ENCODE measurements at regions not wholly inside any gene's neighbourhood (a gene's known extent, or its start where the extent isn't known, plus 50 kb on each side); places are given as distances from the start of the nearest gene placed in this dataset.

GRCh38 chr3:186417791-186418190 is 55.8 kb upstream of the DGKG start:
- no peaks in the 10 kb centered on the region for H3K36me3 ChIP-seq (ENCODE audit: control insufficient read depth, insufficient read depth, low read length)
- no peak overlapping the region for H3K4me3 ChIP-seq (ENCODE audit: low read length)
- no peak overlapping the region for H3K27ac ChIP-seq (ENCODE audit: low read depth, low read length)
- peaks cover 9% of the 10 kb centered on the region for H3K4me1 ChIP-seq (ENCODE audit: control insufficient read depth, insufficient read depth, low read length)
- no peak for DNase-seq
- H3K4me3 Mint-ChIP-seq: no peak overlapping the region
- H3K9ac ChIP-seq (ENCODE audit: extremely low read depth, low read length, poor library complexity, severe bottlenecking): no peak overlapping the region
- H3K4me1 Mint-ChIP-seq: peaks cover 21% of the 10 kb centered on the region
- no peak for TF ChIP-seq CTCF (conservative IDR thresholded peaks at IDR 0.05)
- H3K9me3 Mint-ChIP-seq: no peaks in the 10 kb centered on the region
- WGBS, 2 experiments (ENCODE audit: insufficient coverage in 1 of 2, insufficient read length in 1 of 2): 60 to 86% methylated on average over 1 to 2 of the region's 2 CpGs
- H3K36me3 Mint-ChIP-seq (ENCODE audit: low read depth): no peaks in the 10 kb centered on the region
- H3K27me3 ChIP-seq (ENCODE audit: control insufficient read depth, insufficient read depth, low read length, poor library complexity, severe bottlenecking): peaks cover 17% of the 10 kb centered on the region
- H3K27ac Mint-ChIP-seq: no peak overlapping the region
- H3K27me3 Mint-ChIP-seq (ENCODE audit: insufficient read depth): peaks cover 32% of the 10 kb centered on the region
- H3K9me3 ChIP-seq (ENCODE audit: control insufficient read depth, low read length): no peaks in the 10 kb centered on the region

DNA sequence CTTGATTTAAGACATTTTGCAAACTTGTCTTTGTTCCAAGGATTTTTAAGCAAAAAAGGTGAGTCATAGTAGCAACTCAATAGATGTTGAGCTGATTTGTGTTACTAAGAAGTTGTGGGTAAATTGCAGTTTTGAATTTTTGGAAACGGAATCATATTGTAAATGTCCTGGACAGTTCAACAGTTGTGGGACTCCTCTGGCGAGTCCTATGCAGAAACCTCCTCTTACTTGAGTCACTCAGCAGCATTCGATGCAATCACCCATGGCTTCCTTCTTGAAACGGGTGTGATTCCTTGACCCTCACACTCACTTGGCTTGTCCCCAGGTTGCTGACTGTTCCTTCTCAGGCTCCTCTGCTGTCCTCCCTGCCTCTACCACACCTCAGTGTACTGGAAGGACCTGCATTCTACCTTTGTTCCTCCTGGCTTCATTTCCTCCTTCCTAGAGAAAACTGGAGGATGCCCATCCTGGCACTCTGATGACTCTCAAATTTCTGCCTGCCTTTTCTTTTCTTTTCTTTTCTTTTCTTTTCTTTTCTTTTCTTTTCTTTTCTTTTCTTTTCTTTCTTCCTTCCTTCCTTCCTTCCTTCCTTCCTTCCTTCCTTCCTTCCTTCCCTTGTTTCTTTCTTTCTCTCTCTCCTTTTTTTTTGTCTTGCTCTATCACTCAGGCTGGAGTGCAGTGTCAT is 52.8 kb upstream of the DGKG start:
- no peaks in the 10 kb centered on the region for H3K36me3 Mint-ChIP-seq (ENCODE audit: low read depth)
- 90 to 98% methylated on average over 4 of the region's 4 CpGs for WGBS, 2 experiments (ENCODE audit: insufficient coverage in 1 of 2, insufficient read length in 1 of 2)
- H3K9me3 ChIP-seq (ENCODE audit: control insufficient read depth, low read length): no peaks in the 10 kb centered on the region
- H3K27me3 ChIP-seq (ENCODE audit: control insufficient read depth, insufficient read depth, low read length, poor library complexity, severe bottlenecking): peaks cover 17% of the 10 kb centered on the region
- DNase-seq: no peak
- H3K36me3 ChIP-seq (ENCODE audit: control insufficient read depth, insufficient read depth, low read length): no peaks in the 10 kb centered on the region
- no peak overlapping the region for H3K4me3 Mint-ChIP-seq
- no peak overlapping the region for H3K27ac ChIP-seq (ENCODE audit: low read depth, low read length)
- H3K4me3 ChIP-seq (ENCODE audit: low read length): no peak overlapping the region
- H3K27me3 Mint-ChIP-seq (ENCODE audit: insufficient read depth): peaks cover 38% of the 10 kb centered on the region
- H3K4me1 ChIP-seq (ENCODE audit: control insufficient read depth, insufficient read depth, low read length): peaks cover 9% of the 10 kb centered on the region
- no peak overlapping the region for H3K9ac ChIP-seq (ENCODE audit: extremely low read depth, low read length, poor library complexity, severe bottlenecking)
- no peak overlapping the region for H3K27ac Mint-ChIP-seq
- peaks cover 21% of the 10 kb centered on the region for H3K4me1 Mint-ChIP-seq
- no peak for TF ChIP-seq CTCF (conservative IDR thresholded peaks at IDR 0.05)
- no peaks in the 10 kb centered on the region for H3K9me3 Mint-ChIP-seq

DNA sequence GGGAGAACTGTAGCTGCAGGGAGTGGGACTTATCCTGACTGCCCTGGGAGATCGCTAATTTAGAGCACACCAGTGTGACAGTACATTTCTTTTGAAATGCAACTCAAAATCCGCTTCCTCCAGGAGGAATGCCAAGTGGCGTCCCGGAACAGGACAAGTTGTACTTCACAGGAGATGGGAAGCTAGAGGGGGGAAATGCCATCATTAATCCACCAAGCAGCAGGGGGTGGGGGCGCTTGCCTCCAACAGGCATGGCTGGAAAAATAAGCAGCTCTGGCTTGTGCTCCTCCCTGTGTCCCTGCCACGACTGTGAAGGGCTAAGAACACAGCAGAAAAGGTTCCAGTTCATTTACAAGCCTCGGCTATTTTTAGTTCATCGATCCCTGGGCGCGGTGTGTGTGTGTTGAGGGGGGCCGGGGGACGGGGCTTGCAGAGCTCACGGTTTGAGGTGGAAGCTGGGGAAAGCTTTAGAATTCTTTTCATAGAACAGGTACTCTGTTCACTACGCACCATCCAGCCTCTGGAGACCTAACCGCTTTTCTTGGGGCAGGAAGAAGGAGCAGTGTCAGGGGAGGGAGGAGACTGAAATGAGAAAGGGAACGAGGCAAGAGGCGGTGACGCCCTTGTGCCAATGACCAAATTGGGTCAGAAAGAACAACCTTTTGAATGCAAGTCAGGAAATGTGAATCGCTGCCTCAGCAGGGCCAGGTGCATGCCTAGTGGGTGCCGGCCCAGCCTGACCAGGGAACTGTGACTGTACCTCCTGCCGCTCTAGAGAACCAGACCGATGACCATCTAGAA is 51.8 kb upstream of the DGKG start:
- no peaks in the 10 kb centered on the region for H3K9me3 Mint-ChIP-seq
- peak overlapping the region; percentile 60 for H3K4me3 Mint-ChIP-seq
- peaks cover 41% of the 10 kb centered on the region for H3K27me3 Mint-ChIP-seq (ENCODE audit: insufficient read depth)

More for the DNA sequence above, 51.8 kb upstream of the DGKG start:
- Histone ChIP-seq H3K27me3 (ENCODE audit: control insufficient read depth, insufficient read depth, low read length, poor library complexity, severe bottlenecking) (peaks cover 17% of the 10 kb centered on the region), H3K9ac (ENCODE audit: extremely low read depth, low read length, poor library complexity, severe bottlenecking) (no peak overlapping the region), H3K4me3 (ENCODE audit: low read length) (peak overlapping the region; percentile 69), H3K36me3 (ENCODE audit: control insufficient read depth, insufficient read depth, low read length) (no peaks in the 10 kb centered on the region), H3K27ac (ENCODE audit: low read depth, low read length) (no peak overlapping the region), H3K4me1 (ENCODE audit: control insufficient read depth, insufficient read depth, low read length) (peaks cover 8% of the 10 kb centered on the region), H3K9me3 (ENCODE audit: control insufficient read depth, low read length) (no peaks in the 10 kb centered on the region)
- TF ChIP-seq CTCF (conservative IDR thresholded peaks at IDR 0.05): no peak
- Mint-ChIP-seq H3K4me1 (peaks cover 20% of the 10 kb centered on the region), H3K36me3 (ENCODE audit: low read depth) (no peaks in the 10 kb centered on the region), H3K27ac (peak overlapping the region; percentile 10)
- WGBS, 2 experiments (ENCODE audit: insufficient coverage in 1 of 2, insufficient read length in 1 of 2): 12 to 21% methylated on average over 12 to 22 of the region's 22 CpGs
- peak; percentile 74 for DNase-seq
